ENCODE measurements at regions not wholly inside any gene's neighbourhood (a gene's known extent, or its start where the extent isn't known, plus 50 kb on each side); places are given as distances from the start of the nearest gene placed in this dataset.

DNA sequence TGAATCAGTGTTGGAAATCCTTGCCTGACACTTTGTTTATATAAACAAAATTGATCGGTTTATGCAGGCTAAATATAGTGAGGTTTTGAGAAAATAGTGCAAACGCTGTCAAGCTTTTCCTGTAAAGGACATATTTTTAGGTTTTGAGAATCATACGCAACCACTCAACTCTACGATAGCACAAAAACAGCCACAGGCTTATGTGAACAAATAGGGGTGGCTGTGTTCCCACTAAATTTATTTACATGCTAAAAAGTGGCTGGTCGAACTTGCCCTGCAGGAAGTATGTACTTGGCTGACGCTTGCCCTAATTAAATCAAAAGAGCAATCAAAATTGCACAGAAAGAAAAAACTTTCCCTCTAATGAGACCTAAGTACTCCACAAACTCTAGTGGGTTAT lies 234.7 kb upstream of the CACNA2D1 start:
- CTCF ChIA-PET, result interaction anchor here (0.6 kb wide), 1 partner anchor 667 kb away, joined by 4 read pairs; no protein-coding TSS in a partner anchor
- Histone ChIP-seq H4K5ac (ENCODE audit: low read depth, low read length) (no peak overlapping the region), H2BK5ac (ENCODE audit: low read depth, low read length, poor library complexity, severe bottlenecking) (no peak overlapping the region), H3K14ac (replicated peaks; ENCODE audit: low read depth, low read length) (no peak overlapping the region), H2BK120ac (ENCODE audit: low read depth, low read length) (no peak overlapping the region), H3K23ac (ENCODE audit: low read depth, low read length) (no peak overlapping the region), H3K56ac (ENCODE audit: extremely low read depth, insufficient read depth, low read length) (no peak overlapping the region), H2BK20ac (ENCODE audit: low read depth, low read length) (no peak overlapping the region), H2AK9ac (replicated peaks; ENCODE audit: low read depth, low read length, poor library complexity) (no peak overlapping the region), H4K8ac (ENCODE audit: low read depth in 2 of 2, low read length in 2 of 2) (no peak overlapping the region), H2AK5ac (ENCODE audit: low read depth, low read length) (no peak overlapping the region), H4K20me1 (ENCODE audit: insufficient read depth, low read length) (no peaks in the 10 kb centered on the region), H3K4me1 (ENCODE audit: control insufficient read depth, insufficient read depth, low read length) (peaks cover 4% of the 10 kb centered on the region; the same call in 1 of the 2 replicates), H3K18ac (ENCODE audit: low read depth, low read length) (no peak overlapping the region), H3K79me1 (ENCODE audit: low read depth in 1 of 2, low read length in 2 of 2) (no peaks in the 10 kb centered on the region), H4K91ac (ENCODE audit: insufficient read depth, low read depth, low read length) (no peak overlapping the region), H3K4ac (ENCODE audit: low read depth, low read length) (no peak overlapping the region), H3K9ac (ENCODE audit: low read depth, low read length) (no peak overlapping the region), H3K27ac (ENCODE audit: insufficient read depth, low read length) (no peak overlapping the region), H2AFZ (replicated peaks; ENCODE audit: low read length, poor library complexity) (no peak overlapping the region), H3K4me2 (ENCODE audit: low read depth, low read length) (no peak overlapping the region), H3K9me1 (ENCODE audit: insufficient read depth, low read length) (no peaks in the 10 kb centered on the region), H3K36me3 (ENCODE audit: control insufficient read depth, insufficient read depth, low read length) (no peaks in the 10 kb centered on the region), H3K4me3 (ENCODE audit: insufficient read depth, low read depth, low read length) (no peak overlapping the region), H3K9me3 (ENCODE audit: control insufficient read depth, insufficient read depth, low read length) (no peaks in the 10 kb centered on the region), H3K27me3 (ENCODE audit: control insufficient read depth, insufficient read depth, low read length) (no peaks in the 10 kb centered on the region), H2BK15ac (ENCODE audit: low read depth, low read length) (no peak overlapping the region)
- no CpG with 5 or more reads among the region's 6 CpGs for WGBS, 2 experiments (ENCODE audit: extremely low coverage in 2 of 2, insufficient read length in 1 of 2)
- no TSS peak for BruUV-seq (replicated peaks)
- in situ Hi-C loops (cut with MboI; ENCODE audit: low sequenced_read_pairs), result no loop called here
- DNase-seq (no peak), ATAC-seq (ENCODE audit: low read depth) (no peak)
- intact Hi-C loops (cut with micrococcal nuclease), result no loop called here
- TF ChIP-seq SMC3 (IDR thresholded peaks at IDR 0.05; ENCODE audit: low read depth, low read length), result no peak
- no peak for TF ChIP-seq MAFK (IDR thresholded peaks at IDR 0.05; ENCODE audit: low read depth, low read length)
- no peak for TF ChIP-seq FOS (IDR thresholded peaks at IDR 0.05; ENCODE audit: low read depth, low read length)
- TF ChIP-seq, protein P1, sequence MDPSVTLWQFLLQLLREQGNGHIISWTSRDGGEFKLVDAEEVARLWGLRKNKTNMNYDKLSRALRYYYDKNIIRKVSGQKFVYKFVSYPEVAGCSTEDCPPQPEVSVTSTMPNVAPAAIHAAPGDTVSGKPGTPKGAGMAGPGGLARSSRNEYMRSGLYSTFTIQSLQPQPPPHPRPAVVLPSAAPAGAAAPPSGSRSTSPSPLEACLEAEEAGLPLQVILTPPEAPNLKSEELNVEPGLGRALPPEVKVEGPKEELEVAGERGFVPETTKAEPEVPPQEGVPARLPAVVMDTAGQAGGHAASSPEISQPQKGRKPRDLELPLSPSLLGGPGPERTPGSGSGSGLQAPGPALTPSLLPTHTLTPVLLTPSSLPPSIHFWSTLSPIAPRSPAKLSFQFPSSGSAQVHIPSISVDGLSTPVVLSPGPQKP (IDR thresholded peaks at IDR 0.05; ENCODE audit: borderline replicate concordance, low read depth, low read length), result no peak
- TF ChIP-seq, protein P2, sequence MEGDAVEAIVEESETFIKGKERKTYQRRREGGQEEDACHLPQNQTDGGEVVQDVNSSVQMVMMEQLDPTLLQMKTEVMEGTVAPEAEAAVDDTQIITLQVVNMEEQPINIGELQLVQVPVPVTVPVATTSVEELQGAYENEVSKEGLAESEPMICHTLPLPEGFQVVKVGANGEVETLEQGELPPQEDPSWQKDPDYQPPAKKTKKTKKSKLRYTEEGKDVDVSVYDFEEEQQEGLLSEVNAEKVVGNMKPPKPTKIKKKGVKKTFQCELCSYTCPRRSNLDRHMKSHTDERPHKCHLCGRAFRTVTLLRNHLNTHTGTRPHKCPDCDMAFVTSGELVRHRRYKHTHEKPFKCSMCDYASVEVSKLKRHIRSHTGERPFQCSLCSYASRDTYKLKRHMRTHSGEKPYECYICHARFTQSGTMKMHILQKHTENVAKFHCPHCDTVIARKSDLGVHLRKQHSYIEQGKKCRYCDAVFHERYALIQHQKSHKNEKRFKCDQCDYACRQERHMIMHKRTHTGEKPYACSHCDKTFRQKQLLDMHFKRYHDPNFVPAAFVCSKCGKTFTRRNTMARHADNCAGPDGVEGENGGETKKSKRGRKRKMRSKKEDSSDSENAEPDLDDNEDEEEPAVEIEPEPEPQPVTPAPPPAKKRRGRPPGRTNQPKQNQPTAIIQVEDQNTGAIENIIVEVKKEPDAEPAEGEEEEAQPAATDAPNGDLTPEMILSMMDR (conservative IDR thresholded peaks at IDR 0.05; ENCODE audit: low read depth, low read length), result no peak
- TF ChIP-seq POLR2A (IDR thresholded peaks at IDR 0.05; ENCODE audit: low read depth, low read length), result no peak
- TF ChIP-seq CHD1 (IDR thresholded peaks at IDR 0.05; ENCODE audit: low read depth, low read length), result no peak
- no peak for TF ChIP-seq RAD21 (IDR thresholded peaks at IDR 0.05; ENCODE audit: low read length)
- TF ChIP-seq RCOR1 (IDR thresholded peaks at IDR 0.05; ENCODE audit: insufficient replicate concordance, low read length), result no peak
- no peak for TF ChIP-seq CEBPB (IDR thresholded peaks at IDR 0.05; ENCODE audit: low read depth, low read length)
- no peak for TF ChIP-seq NFE2L2 (IDR thresholded peaks at IDR 0.05; ENCODE audit: low read depth, low read length)
- no peak for TF ChIP-seq MAZ (IDR thresholded peaks at IDR 0.05; ENCODE audit: borderline replicate concordance, low read depth, low read length)
- TF ChIP-seq MXI1 (IDR thresholded peaks at IDR 0.05; ENCODE audit: borderline replicate concordance, low read depth, low read length), result no peak
- TF ChIP-seq BHLHE40 (IDR thresholded peaks at IDR 0.05; ENCODE audit: low read depth, low read length), result no peak
- TF ChIP-seq, protein P3, sequence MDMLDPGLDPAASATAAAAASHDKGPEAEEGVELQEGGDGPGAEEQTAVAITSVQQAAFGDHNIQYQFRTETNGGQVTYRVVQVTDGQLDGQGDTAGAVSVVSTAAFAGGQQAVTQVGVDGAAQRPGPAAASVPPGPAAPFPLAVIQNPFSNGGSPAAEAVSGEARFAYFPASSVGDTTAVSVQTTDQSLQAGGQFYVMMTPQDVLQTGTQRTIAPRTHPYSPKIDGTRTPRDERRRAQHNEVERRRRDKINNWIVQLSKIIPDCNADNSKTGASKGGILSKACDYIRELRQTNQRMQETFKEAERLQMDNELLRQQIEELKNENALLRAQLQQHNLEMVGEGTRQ (IDR thresholded peaks at IDR 0.05; ENCODE audit: low read depth, low read length), result no peak
- POLR2A ChIA-PET (ENCODE audit: unreplicated experiment), result no interaction called here
- dilution Hi-C loops (cut with HindIII; ENCODE audit: low sequenced_read_pairs, unreplicated experiment), result no loop called here
